GM21447 (cell line): ENCODE measurements at regions not wholly inside any gene's neighbourhood (a gene's known extent, or its start where the extent isn't known, plus 50 kb on each side); places are given as distances from the start of the nearest gene placed in this dataset.
"Not testable (repeated sequence)": the region's sequence is repeated elsewhere in the genome, so short reads cannot be mapped to it uniquely, and the experiment has no call there.

ENCODE experiments used
- ATAC-seq: cut with Tn5 transposase; IDR thresholded peaks from one replicate; pipeline ENCODE4 v1.9.1; 2021; ENCODE audit not compliant: unreplicated experiment

- ATAC-seq, result no peak
Observed at GRCh38 chr3:5349343-5349742, 161.8 kb downstream of the EDEM1 start.

DNA sequence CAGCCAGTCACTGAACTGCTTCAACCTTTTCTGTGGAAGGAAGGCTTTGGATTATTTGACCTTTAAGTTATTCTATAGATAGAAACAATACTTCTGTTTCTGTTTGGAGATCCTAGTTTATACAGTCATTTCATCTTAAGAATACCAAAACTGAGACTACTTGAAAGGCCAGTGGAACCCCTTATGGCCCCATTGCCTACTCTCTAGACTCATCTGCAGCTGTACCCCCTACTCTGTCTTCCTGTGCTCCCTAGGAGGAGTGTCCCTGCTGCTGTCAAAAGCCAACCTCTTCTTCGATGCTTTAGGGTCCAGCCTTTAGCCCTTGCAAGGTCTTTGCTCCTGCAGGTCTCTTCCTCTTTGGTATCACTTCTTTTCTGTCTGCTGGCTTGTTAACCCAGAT, 169.6 kb downstream of the EDEM1 start:
- no peak for ATAC-seq

DNA sequence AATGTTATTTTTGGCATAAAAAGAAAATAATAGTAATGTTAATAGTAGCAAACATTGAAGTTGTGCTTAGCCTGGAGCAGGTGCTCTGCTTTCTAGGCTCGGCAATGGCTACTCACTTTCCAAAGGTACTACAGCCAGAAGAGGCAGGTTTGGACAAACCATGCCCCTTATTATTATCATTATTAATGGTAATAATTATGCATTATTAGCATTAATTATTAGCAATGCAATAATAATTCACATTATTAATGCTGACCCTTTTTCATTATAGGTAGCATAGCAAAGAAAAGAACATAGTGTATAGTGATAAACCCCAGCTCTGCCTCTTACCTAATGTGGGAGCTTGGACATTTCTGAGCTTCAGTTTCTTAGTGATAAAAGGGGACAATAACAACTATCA, 171.4 kb downstream of the EDEM1 start:
- no peak for ATAC-seq

DNA sequence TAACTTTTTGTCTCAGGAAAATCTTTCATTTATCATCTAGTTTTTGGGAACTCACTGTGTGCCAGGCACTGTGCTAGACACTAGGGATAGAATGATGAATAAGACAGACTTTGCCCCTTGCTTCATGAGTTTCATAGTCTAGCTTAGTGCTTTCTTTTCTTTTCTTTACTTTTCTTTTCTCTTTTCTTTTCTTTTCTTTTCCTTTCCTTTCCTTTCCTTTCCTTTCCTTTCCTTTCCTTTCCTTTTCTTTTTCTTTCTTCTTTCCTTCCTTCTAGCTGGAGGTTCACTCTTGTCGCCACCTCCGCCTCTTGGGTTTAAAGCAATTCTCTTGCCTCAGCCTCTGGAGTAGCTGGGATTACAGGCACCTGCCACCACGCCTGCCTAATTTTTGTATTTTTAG, 172.9 kb downstream of the EDEM1 start:
- no peak for ATAC-seq

DNA sequence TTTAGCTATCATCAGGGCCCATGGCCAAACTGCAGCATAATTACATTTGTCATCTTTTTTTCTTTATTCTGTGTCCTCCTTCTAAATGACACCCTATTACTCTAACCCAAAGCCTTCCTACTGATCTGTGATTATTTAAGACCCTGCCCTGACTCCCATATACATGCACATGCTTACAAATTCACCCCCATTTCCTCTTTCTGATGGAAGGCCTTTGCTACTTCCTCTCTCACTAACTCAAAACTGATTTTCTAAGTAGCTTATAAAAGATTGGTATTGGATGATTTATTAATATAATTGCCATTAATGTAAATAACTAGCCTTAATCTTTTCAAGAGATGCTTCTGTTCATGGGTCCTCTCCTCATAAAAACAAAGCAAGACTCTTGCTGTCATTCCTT, 179.2 kb downstream of the EDEM1 start:
- ATAC-seq, result no peak

DNA sequence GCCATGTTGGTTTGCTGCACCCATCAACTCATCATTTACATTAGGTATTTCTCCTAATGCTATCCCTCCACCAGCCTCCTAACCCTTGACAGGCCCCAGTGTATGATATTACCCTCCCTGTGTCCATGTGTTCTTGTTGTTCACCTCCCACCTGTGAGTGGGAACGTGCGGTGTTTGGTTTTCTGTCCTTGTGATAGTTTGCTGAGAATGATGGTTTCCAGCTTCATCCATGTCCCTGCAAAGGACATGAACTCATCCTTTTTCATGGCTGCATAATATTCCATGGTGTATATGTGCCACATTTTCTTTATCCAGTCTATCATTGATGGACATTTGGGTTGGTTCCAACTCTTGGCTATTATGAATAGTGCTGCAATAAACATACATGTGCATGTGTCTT, 184.0 kb downstream of the EDEM1 start:
- ATAC-seq, result not testable (repeated sequence)

- no peak for ATAC-seq
Observed at GRCh38 chr3:5376761-5377160, 189.3 kb downstream of the EDEM1 start.

- ATAC-seq, result not testable (repeated sequence)
Observed at GRCh38 chr3:5379266-5379665, 191.8 kb downstream of the EDEM1 start.

DNA sequence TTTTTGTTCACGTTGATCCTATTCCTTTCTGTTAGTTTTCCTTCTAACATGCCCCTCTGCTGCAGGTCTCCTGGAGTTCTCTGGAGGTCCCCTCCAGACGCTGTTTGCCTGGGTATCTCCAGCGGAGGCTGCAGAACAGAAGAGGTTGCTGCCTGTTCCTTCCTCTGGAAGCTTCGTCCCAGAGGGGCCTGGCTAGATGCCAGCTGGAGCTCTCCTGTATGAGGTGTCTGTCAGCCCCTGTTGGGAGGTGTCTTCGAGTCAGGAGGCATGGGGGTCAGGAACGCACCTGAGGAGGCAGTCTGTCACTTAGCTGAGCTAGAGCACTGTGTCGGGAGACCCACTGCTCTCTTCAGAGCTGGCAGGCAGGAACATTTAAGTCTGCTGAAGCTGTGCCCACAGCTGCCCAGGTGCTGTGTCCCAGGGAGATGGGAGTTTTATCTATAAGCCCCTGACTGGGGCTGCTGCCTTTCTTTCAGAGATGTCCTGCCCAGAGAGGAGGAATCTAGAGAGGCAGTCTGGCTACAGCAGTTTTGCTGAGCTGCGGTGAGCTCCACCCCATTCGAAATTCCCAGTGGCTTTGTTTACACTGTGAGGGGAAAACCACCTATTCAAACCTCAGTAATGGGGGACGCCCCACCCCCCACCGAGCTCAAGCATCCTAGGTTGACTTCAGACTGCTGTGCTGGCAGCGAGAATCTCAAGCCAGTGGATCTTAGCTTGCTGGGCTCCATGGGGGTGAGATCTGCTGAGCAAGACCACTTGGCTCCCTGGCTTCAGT, 196.2 kb downstream of the EDEM1 start:
- not testable (repeated sequence) for ATAC-seq

- ATAC-seq, result no peak
Observed at GRCh38 chr3:5384557-5385236, 197.2 kb downstream of the EDEM1 start.

- no peak for ATAC-seq
Observed at GRCh38 chr3:5388091-5388490, 200.6 kb downstream of the EDEM1 start.

- ATAC-seq, result no peak
Observed at GRCh38 chr3:5389057-5389456, 201.6 kb downstream of the EDEM1 start.

DNA sequence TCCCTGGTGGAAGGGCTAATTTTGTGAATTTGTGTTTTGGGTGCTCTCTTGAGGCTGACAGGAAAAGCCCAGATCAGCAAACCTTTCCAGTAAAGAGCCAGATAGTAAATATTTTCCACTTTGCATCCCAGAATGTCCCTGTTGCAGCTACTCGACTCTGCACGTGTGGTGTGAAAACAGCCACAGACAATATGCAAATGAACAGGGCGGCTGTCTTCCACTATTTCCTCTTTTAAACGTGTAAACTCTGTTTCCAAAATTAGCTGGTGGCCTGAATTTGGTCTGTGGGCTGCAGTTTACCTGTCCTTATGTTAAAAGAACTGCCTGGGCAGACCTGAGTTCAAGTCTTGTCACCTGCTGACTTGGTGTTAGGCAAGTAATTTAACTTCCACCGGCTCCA, 202.7 kb downstream of the EDEM1 start:
- peak; percentile 83 for ATAC-seq

- no peak for ATAC-seq
Observed at GRCh38 chr3:5390936-5391625, 203.6 kb downstream of the EDEM1 start.

DNA sequence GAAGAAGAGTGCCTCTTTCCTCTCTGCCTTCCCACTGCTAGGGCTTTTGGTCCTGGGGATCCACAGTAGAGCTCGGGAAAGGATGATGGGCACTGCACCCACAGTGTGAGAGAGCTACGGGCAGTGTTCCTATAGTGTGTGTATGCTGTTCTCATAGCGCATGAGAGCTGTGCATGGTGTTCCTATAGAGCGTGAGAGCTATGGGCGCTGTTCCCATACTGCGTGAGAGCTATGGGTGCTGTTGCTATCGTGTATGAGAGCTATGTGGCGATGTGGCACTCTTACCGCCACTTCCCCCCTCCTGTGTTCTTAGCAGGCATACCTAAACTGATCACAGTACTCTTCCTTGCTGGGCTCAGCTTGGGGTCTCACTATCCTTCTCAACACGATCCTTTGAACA, 213.5 kb downstream of the EDEM1 start:
- ATAC-seq, result no peak

DNA sequence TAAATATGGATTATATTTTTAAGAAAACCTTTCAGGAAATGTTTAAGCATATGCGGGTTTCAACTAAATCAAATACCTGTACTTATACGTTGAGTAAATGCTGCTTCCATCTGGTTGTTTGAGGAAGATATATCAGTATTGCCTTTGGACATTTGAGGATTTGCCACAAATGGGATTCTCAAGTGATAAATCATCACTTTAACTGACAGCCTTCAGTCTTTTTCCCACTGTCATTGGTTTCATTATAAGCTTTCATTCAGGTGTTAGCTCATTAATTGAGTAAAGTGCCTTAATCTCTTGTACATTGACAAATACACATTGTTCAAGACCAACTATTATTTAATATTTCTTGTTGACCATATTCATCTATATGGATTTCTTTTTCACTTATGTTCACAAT, 217.2 kb downstream of the EDEM1 start:
- ATAC-seq, result no peak

DNA sequence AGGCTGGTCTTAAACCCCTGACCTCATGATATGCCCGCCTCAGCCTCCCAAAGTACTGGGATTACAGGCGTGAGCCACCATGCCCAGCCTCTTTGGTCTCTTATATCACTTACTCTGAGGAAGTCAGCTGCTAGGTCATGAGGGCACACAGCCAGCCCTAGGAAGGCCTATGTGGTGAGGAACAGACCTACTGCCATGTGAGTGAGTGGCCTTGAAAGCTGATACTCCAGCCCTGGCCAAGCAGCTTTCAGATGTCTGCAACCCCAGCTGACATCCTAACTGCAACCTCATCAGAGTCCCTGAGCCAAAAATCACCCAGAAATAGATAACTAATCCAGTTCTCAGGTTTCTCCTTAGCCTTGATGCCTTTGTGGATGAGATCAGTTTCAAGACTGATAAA, 224.3 kb downstream of the EDEM1 start:
- ATAC-seq, result no peak

- ATAC-seq, result no peak
Observed at GRCh38 chr3:5423076-5423475, 235.6 kb downstream of the EDEM1 start.

GRCh38 chr3:5423523-5423922, 236.0 kb downstream of the EDEM1 start:
- ATAC-seq, result no peak

- no peak for ATAC-seq
Observed at GRCh38 chr3:5425371-5425770, 237.9 kb downstream of the EDEM1 start.

- ATAC-seq, result peak; percentile 43
Observed at GRCh38 chr3:5426094-5426883, 238.8 kb downstream of the EDEM1 start.
